ENCODE measurements at regions not wholly inside any gene's neighbourhood (a gene's known extent, or its start where the extent isn't known, plus 50 kb on each side); places are given as distances from the start of the nearest gene placed in this dataset.
"Not testable (repeated sequence)": the region's sequence is repeated elsewhere in the genome, so short reads cannot be mapped to it uniquely, and the experiment has no call there.

- TF ChIP-seq CTCF (IDR thresholded peaks at IDR 0.05; ENCODE audit: borderline replicate concordance, extremely low read depth, low read length, poor library complexity, severe bottlenecking), result no peak
- no peak for TF ChIP-seq EZH2 (IDR thresholded peaks at IDR 0.05; ENCODE audit: borderline replicate concordance, low read depth, low read length, severe bottlenecking)
- DNase-seq, result no peak
- no peaks in the 10 kb centered on the region for H3K79me2 ChIP-seq (ENCODE audit: insufficient read depth, low read length)
These were observed 61.4 kb downstream of the DDX53 start for GRCh38 chrX:23061116-23061515.

GRCh38 chrX:23062359-23062758 lies 62.6 kb downstream of the DDX53 start:
- Histone ChIP-seq H3K79me2 (ENCODE audit: insufficient read depth, low read length) (no peaks in the 10 kb centered on the region), H4K20me1 (ENCODE audit: insufficient read depth, low read length) (no peaks in the 10 kb centered on the region), H3K4me3 (ENCODE audit: low read depth in 1 of 2, low read length in 2 of 2) (no peak overlapping the region), H3K36me3 (ENCODE audit: insufficient read depth, low read length) (no peaks in the 10 kb centered on the region), H3K27ac (ENCODE audit: low read length) (no peak overlapping the region), H3K4me1 (ENCODE audit: insufficient read depth, low read length) (no peaks in the 10 kb centered on the region), H3K27me3 (ENCODE audit: insufficient read depth, low read length, poor library complexity) (no peaks in the 10 kb centered on the region), H3K9ac (ENCODE audit: low read depth, low read length) (no peak overlapping the region), H3K9me3 (ENCODE audit: insufficient read depth, low read length, severe bottlenecking) (no peaks in the 10 kb centered on the region), H2AFZ (ENCODE audit: low read depth, low read length) (no peak overlapping the region), H3K4me2 (ENCODE audit: insufficient read depth, low read length) (no peak overlapping the region)
- TF ChIP-seq CTCF (IDR thresholded peaks at IDR 0.05; ENCODE audit: borderline replicate concordance, extremely low read depth, low read length, poor library complexity, severe bottlenecking) (no peak), EZH2 (IDR thresholded peaks at IDR 0.05; ENCODE audit: borderline replicate concordance, low read depth, low read length, severe bottlenecking) (no peak)
- DNase-seq (no peak), ATAC-seq (ENCODE audit: insufficient read depth, low read depth) (no peak)

More at GRCh38 chrX:23061116-23061515, 61.4 kb downstream of the DDX53 start:
- Histone ChIP-seq H3K4me3 (ENCODE audit: low read depth in 1 of 2, low read length in 2 of 2) (no peak overlapping the region), H3K36me3 (ENCODE audit: insufficient read depth, low read length) (no peaks in the 10 kb centered on the region), H3K9ac (ENCODE audit: low read depth, low read length) (no peak overlapping the region), H3K27me3 (ENCODE audit: insufficient read depth, low read length, poor library complexity) (no peaks in the 10 kb centered on the region), H3K27ac (ENCODE audit: low read length) (no peak overlapping the region), H2AFZ (ENCODE audit: low read depth, low read length) (no peak overlapping the region), H4K20me1 (ENCODE audit: insufficient read depth, low read length) (no peaks in the 10 kb centered on the region), H3K9me3 (ENCODE audit: insufficient read depth, low read length, severe bottlenecking) (no peaks in the 10 kb centered on the region), H3K4me2 (ENCODE audit: insufficient read depth, low read length) (no peak overlapping the region), H3K4me1 (ENCODE audit: insufficient read depth, low read length) (no peaks in the 10 kb centered on the region)
- no peak for ATAC-seq (ENCODE audit: insufficient read depth, low read depth)

- DNase-seq (no peak), ATAC-seq (ENCODE audit: insufficient read depth, low read depth) (no peak)
- Histone ChIP-seq H3K4me1 (ENCODE audit: insufficient read depth, low read length) (no peaks in the 10 kb centered on the region), H3K79me2 (ENCODE audit: insufficient read depth, low read length) (no peaks in the 10 kb centered on the region), H3K9me3 (ENCODE audit: insufficient read depth, low read length, severe bottlenecking) (no peaks in the 10 kb centered on the region), H3K36me3 (ENCODE audit: insufficient read depth, low read length) (no peaks in the 10 kb centered on the region), H3K27ac (ENCODE audit: low read length) (no peak overlapping the region), H2AFZ (ENCODE audit: low read depth, low read length) (no peak overlapping the region), H3K4me2 (ENCODE audit: insufficient read depth, low read length) (no peak overlapping the region), H3K27me3 (ENCODE audit: insufficient read depth, low read length, poor library complexity) (no peaks in the 10 kb centered on the region), H4K20me1 (ENCODE audit: insufficient read depth, low read length) (no peaks in the 10 kb centered on the region), H3K4me3 (ENCODE audit: low read depth in 1 of 2, low read length in 2 of 2) (no peak overlapping the region), H3K9ac (ENCODE audit: low read depth, low read length) (no peak overlapping the region)
- no peak for TF ChIP-seq EZH2 (IDR thresholded peaks at IDR 0.05; ENCODE audit: borderline replicate concordance, low read depth, low read length, severe bottlenecking)
- no peak for TF ChIP-seq CTCF (IDR thresholded peaks at IDR 0.05; ENCODE audit: borderline replicate concordance, extremely low read depth, low read length, poor library complexity, severe bottlenecking)
These were observed 67.0 kb downstream of the DDX53 start for GRCh38 chrX:23066588-23067281.

GRCh38 chrX:23075461-23075860 lies 75.7 kb downstream of the DDX53 start:
- not testable (repeated sequence) for H3K9ac ChIP-seq (ENCODE audit: low read depth, low read length); DNase-seq; H3K4me3 ChIP-seq (ENCODE audit: low read depth in 1 of 2, low read length in 2 of 2); H3K36me3 ChIP-seq (ENCODE audit: insufficient read depth, low read length); H3K79me2 ChIP-seq (ENCODE audit: insufficient read depth, low read length); H3K4me1 ChIP-seq (ENCODE audit: insufficient read depth, low read length); H3K27ac ChIP-seq (ENCODE audit: low read length); H4K20me1 ChIP-seq (ENCODE audit: insufficient read depth, low read length); H3K27me3 ChIP-seq (ENCODE audit: insufficient read depth, low read length, poor library complexity); H2AFZ ChIP-seq (ENCODE audit: low read depth, low read length); H3K9me3 ChIP-seq (ENCODE audit: insufficient read depth, low read length, severe bottlenecking); H3K4me2 ChIP-seq (ENCODE audit: insufficient read depth, low read length); ATAC-seq (ENCODE audit: insufficient read depth, low read depth)

Measured in DND-41 (cell line).